Dermis microvascular lymphatic vessel endothelial cell (primary cell): ENCODE measurements at regions not wholly inside any gene's neighbourhood (a gene's known extent, or its start where the extent isn't known, plus 50 kb on each side); places are given as distances from the start of the nearest gene placed in this dataset.
"Not testable (repeated sequence)": the region's sequence is repeated elsewhere in the genome, so short reads cannot be mapped to it uniquely, and the experiment has no call there.

Experiments
- DNase-seq, 2 donors: peaks; one replicate each; pipeline versions ENCODE4 v3.0.0 to v3.0.0-alpha.2; 2010; ENCODE audit warnings: low read depth in 2 of 2

DNA sequence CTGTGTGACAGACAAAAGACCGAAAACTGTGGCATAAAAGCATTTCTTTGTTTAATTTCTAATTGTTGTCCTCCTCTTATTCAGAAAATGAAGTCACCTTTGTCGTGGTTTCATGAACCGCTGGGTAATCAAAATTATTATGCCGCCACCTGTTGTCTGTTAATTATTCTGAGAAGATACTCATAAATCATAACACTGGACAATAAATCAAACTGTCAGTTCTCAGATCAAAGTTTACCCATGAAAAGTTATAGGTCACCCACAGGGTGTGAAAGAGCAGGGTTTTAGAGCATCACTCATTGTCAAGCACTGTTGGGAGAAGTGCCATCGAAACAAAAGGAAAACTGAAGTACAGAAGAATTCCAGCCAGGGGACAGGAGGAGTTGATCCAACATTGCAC, 474.3 kb downstream of the NR2F2 start:
- no peak for DNase-seq

DNA sequence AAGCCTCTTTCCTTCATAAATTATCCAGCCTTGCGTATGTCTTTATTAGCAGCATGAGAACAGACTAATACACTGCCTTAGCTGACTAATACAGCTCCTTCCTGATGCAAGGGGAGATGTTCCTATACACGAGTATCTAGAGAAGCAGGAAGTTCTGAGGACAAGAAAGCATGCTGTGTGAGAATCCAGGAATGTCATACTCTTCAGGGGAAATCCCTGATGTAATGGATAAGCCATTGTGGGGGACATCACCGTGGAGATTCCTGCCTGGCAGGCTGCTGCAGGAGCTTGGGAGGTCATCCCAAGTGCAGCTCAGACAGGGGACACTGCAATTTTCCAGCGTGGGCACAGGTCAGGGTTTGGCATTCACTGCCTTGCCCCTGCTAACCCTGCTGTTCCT, 476.9 kb downstream of the NR2F2 start:
- no peak for DNase-seq

DNA sequence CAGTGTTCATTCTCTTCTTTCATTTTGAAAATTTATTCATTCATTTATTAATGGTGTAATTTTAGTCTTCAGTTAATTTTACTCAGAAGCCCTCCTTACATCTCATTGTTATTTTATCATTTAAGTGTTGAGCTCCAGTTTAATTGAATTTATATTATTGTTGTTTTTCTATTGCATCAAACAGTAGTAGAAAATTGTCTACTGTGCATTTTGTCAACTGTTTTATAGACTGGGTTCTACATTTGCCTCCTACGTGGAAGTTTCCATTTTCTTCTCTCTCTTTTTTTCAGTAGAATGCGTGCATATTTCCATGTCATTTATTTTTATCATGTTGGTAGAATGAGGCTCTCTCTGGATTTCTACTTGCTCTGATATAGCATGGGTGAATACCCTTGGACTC, 487.4 kb downstream of the NR2F2 start:
- no peak for DNase-seq

DNA sequence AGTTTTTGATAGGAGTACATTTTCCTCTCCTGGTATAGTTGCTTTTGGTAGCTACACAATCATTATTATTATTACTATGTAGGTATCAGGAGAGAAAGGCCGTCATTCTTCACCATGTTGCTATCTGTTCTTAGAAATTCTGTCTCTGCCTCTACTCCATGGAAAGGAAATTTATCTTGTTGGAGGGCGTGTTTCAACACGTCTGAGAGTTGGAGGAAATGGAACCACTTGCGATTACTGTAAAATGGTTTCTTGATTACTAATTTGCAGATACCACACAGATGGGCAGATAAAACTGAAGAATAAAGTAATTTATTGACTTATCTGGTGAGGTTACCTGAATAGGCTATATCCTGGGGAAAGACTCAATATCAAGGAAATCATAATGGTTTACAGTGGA, 488.4 kb downstream of the NR2F2 start:
- no peak for DNase-seq

DNA sequence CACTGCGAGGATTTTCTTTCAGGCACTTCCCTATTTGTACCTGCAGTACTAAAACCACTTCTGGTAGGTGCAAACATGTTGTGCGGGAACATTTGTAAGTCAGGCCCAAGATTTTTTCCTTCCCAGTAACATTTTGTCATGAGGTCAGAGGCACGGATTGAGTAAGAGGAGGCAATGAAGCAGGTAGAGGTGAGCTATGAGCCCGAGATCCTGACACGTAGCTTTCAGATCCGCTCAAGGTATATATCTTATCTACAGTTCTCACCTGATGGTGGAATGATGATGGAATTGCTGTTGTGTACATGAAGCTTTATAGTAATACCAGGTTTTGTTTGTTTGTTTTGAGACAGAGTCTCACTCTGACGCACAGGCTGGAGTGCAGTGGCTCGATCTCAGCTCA, 497.5 kb downstream of the NR2F2 start:
- DNase-seq = no peak

DNA sequence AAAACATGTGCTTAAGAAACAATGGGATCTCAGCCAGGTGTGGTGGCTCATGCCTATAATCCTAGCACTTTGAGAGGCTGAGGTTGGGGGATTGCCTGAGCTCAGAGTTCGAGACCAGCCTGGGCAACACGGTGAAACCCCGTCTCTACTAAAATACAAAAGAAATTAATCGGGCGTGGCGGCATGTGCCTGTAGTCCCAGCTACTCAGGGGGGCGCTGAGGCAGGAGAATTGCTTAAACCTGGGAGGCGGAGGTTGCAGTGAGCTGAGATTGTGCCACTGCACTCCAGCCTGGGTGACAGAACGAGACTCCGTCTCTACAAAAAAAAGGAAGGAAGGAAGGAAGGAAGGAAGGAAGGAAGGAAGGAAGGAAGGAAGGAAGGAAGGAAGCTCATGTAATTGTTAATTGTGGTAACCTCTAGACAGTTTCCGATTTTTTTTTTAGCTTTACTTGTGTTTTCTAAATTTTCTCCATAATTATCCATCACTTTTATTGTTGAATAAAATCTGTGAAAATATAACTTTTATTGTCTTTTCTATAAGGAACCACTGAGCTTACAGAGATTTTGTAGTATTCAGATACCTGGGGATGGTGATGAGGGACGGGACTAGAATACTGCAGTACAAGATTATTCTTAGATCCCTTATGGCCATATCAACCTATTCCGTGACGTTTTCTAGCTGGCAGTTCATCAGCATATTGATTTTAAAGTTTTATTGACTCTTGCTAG, 506.9 kb downstream of the NR2F2 start:
- no peak for DNase-seq

DNA sequence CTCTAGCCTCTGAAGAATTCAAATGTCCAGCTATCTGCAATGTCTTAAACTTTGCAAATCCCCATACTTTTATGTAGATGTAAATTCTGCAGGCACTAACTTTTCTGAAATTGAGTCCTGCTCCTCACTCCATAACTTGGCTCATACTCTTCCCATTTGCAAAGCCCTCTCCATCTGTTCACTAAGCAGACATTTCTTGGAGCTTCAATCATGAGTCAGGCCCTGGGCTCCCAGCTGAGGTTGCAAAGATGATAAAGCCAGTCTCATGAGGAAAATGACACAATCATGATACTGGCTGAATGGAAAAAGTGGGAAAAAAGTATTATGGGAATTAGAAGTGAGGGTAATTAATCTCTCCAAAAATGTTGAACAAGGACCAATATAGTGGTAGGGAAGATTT, 507.6 kb downstream of the NR2F2 start:
- DNase-seq = no peak

DNA sequence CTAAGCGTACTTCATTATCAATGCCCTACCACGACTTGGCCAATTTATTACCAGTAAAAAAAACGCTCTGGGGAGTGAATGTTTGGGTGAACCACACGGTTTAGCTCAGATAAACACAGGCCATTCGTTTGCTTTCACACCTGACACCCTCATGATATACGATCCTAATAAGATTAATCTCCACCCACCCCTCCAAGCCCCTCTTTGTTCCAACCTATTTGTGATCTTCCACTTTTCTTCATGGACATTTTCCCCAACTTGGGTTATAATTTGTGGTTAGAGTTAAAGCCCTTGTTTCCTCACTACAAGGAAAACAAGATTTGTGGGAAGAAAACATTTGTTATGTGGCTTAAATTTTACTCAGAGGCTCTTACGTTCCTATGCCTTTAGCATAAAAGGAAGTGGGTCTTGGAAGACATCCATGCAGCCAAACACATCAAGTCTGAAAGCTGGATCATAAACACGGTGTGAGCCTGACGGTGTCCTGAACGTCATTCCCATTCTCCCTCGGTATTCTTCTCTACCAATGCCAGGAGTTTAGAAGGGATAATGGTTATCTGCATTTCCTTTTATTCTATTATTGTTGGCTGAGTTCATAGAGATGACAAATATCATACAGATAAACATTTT, 518.9 kb downstream of the NR2F2 start:
- DNase-seq = peak in 1 of 2 donors; percentile 43

DNA sequence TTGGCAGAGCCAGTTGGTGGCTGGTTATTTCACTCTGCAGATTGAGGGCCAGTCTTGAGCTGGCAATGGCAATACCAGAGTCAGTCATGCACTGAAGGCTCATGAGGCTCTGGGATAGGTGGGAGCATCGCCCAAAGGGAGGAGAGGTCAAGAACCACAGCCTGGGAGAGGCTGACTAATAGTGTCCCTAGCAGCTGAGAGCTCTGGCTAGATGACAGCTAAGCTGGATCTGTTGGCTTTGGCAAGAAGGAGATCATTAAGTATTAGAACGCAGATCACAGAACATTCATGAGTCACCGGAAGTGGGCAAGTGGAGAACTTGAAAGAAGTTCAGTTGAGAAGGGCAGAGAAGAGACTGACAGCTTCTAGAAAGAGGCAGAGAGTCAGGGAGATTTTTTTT, 521.1 kb downstream of the NR2F2 start:
- DNase-seq = peak in 1 of 2 donors; percentile 29

DNA sequence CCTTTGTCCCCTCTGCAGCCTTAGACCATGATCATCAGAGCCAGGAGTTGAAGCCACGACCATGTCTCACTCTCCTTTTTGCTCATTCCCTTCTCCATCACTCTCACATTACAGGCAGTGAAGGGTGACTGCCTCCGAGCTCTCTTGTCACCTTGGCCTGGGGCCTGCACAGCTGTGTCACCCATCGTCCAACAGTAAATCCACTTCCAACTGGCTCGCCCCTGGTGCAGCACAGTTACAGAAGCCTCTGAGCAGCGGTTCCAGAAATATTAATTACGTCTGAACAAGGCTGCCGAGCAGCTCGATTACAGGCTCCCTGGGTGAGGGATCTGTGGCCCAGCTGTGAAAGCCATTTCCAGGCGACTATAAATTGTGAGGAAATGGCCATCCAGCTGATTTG, 528.2 kb downstream of the NR2F2 start:
- no peak for DNase-seq

DNA sequence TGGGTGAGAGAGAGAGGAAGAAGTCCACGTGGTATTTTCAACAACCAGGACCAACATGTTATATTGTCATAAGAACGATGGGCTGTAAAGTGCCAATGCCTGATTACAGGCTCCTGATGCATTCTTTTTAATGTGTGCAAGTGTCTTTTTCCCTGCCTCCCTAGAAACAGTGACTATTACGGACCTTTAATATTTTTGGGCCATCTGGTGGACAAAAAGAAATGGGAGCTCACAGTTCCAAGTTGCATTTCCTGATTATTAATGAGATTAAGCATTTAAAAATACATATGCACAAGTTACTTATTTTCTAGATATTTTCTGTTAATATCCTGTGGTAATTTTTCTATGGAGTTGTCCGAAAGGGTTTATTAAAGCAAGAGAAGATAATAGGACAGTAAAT, 530.2 kb downstream of the NR2F2 start:
- no peak for DNase-seq

DNA sequence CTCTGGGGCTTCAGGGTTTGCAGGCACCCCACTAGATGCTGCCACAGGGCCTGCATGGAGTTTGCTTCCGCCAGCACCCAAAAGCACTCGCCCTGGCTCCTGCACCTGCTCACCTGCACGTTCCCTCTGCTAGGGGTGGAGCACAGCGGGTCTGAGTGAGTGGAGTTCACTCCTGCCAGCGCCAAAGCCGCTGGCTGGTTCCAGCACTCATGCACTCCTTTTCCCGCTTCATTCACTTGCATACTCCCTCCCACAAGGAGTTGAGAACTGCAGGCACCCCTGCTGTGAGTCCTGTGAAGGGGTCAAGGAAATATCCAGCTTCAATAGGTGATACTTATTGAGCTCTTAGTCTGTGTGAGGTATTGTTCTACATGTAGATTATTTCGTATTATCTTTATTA, 537.5 kb downstream of the NR2F2 start:
- no peak for DNase-seq

DNA sequence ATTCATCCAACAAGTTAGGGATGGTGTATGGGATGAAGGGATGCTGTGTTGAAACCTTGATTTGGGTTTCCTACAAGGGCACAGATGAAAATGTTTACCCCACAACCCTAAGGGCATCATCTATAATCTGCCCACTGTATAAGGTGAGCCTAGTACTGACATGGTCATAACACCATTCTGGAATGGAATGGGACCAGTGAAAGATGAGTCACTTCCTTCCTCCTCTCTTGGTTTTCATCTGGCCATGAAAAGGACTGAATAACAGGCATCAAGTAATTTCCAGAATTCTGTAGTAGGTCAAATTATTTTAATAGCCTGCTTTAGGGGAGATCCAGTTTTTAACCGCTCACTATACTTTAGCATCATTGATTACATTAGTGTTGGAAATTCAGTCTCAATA, 538.6 kb downstream of the NR2F2 start:
- peak in 1 of 2 donors; percentile 19 for DNase-seq

DNA sequence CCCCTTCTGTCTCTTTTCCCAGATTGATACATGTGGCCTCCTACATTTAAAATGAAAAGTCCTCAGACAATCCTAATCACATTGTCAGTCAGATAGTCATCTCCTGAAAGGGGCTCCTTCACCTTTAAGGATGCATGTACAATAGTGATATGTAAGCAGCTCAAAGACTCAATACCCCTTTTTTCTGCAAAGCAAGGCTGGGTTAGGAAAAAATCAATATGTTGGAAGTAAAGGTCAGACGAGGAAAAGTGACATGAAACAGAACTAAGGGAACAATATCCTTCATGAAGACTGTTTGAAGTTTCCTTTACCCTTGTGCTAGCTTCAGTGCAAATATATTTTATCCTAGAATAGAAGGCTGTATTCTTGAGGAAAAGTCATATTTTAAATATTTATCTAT, 539.3 kb downstream of the NR2F2 start:
- DNase-seq = no peak

DNA sequence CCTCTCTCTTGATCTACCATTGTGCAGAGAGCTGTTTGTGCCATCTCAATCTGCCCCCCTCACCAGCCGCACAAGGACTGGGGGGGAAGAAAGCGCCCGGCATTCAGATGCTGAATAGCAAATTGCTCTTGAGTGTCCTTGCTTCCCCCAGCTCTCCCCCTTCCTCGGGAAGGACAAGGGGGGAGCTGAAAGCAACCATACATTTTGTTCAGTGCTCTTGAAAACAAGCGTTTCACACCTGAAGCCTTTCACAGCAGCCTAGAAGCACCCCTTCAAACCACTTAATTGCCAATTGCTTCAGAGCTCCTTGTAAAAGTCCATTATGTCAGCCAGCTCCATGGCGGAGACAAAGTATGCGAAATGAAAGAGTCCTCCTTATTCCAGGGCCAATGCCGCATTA, 540.1 kb downstream of the NR2F2 start:
- DNase-seq = no peak

DNA sequence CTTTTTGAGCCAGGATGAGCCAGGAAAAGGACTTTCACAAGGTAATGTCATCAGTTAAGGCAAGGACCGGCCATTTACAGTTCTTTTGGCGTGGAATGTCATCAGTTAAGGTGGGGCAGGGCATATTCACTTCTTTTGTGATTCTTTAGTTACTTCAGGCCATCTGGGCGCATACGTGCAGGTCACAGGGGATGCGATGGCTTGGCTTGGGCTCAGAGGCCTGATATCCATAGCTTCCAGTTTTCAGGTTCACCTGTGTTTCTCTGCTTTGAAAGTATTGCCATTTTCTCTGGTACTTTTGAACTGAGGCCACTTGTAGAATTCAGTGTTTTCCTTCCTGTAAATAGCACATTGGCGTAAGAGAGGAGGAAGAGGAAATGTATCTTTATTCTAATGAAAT, 546.9 kb downstream of the NR2F2 start:
- DNase-seq = not testable (repeated sequence)

DNA sequence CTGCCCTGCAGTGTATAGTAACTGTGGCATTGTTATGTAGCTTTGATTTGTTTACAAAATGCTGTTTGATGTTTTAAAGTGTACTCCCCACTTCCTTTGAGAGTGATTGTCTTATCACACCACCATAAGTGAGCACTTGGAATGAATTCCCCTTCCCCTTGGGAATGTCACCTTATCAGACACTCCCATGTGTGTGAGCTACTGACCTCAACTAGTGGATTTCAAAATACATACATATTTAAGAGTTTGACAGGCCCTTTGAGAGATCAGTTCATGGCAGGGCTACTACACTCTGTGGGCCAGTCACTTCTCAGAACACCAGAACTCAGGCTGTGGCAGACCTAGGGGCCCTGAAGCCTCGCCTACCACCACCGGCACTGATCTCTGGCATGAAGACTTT, 547.6 kb downstream of the NR2F2 start:
- no peak for DNase-seq

DNA sequence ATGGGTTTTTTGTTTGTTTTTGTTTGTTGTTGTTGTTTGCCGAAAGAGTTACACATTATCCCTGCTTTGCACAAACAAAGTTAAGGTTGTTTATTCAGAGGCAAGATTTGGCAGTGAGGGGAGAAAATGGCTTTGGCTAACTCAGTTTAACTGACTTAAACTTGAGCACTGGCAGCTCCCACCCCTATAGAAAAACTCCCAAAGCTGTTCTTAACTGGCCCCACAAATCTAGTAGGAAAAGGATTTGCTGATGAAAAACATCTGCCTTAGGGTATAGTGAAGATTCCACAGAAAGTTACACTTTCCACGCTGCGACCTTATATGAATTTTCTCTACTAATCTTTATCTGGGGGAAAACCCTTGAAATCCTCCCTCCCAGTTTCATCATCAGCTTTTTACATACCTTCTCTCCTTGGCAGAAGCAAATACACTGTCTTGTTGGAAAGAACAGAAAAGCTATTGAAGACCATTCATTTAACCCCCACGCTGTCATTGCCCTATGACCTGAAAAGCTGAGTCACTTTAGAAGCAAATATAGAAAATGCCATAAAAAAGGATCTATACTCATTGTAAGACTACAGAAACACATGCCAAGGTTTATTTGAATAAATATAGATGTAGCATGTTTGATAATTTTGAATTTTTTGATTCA, 551.7 kb downstream of the NR2F2 start:
- no peak for DNase-seq

DNA sequence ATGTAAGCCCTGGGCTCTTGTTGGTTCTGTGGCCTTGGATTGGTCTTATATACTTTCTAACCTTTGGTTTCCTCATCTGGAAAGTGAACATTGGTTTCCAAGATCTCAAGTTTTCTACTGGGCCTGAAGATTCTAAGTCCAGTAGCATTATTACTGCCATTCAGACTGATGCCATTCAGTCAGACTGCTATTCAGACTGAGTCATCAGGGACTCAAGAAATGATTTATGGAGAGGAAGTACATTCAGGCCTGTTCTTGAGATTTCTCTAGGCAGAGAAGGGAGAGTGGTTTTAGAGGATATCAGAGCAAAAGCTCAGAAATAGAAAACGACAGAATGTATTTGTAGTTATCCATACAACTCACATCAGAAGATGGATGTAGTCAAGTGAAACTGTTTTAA, 557.2 kb downstream of the NR2F2 start:
- peak in 1 of 2 donors; percentile 74 for DNase-seq

DNA sequence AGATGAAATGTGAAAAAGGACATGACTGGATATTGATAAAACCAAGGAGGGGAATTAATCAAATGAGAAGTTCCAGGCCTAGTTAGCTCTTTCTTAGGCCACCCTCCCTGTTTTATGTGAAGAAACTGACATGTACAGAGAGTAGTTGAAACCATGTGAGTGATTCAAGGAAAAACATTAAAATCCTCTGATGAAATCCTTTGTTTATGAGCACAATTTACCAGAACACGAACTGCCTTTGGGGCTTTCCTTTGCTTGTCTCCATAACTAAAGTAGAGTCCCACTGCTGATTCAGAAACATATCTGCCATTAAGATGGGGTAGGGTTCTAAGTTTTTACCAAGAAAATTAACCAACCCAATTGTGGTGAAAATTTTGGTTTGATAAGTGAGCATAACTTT, 558.3 kb downstream of the NR2F2 start:
- DNase-seq = no peak

DNA sequence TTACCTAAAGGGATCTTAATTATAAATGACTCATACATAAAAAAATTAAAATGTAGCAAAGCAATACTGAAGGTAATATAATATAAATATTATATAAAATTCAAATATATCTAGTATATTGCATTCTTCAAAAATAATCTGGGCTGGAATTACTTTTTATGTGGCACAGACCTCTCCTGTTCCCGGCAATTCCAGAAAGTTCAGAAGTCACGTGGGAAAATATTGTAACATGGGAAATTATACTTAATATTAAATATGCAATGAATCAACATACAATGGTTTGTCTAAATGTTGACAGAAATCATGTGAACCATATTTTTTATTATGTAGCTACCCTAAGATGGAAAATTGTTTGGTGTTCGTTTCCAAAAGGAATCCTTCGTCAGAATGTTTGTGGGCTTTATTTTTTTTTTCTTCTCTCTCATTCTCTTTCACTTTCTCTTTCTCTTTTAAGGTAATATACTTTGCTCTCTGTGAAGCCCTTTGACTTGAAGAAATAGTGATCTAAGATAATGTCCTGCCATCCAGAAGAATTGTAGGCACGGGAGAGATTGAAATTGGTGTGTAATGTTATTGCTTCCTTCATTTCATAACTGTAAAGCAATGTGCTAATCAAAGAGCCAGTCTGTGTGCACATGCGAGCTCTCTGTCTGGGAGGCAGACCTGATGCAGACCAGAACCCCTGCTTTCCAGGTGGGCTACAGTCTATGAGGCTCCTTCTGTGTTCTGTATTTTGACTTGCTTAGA, 559.4 kb downstream of the NR2F2 start:
- peak; percentile 4 to 5 for DNase-seq

DNA sequence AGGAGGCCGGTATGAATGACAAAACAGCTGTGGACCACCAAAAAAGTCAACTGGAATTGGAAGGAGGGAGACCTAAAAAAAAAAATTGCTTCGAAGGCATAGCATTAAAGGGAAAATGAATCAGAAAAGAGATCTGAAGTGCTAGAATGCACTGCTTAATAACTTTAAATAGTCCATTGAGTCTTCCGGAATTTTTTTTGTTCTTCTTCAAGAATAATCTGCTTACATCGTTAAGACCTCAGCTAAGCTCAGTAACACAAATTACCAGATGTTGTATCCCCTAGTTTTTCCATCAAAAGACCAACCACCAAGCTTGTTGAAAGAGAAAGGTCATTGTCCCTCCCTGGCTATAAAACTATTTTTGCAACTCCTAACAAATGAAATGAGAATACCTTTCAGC, 560.5 kb downstream of the NR2F2 start:
- DNase-seq = no peak
